GM23338 (cell line): ENCODE measurements at regions not wholly inside any gene's neighbourhood (a gene's known extent, or its start where the extent isn't known, plus 50 kb on each side); places are given as distances from the start of the nearest gene placed in this dataset.

Source experiments
- ATAC-seq: fragments of 200-7000 bp; cut with Tn5 transposase; 3 replicates; pipeline ENCODE4 v1.9.1; 2020
- DNase-seq: peaks from one replicate; pipeline ENCODE4 v3.0.0-alpha.2; 2015; ENCODE audit warnings: low spot score
- H2AFZ ChIP-seq: fragments of 200-600 bp; sonication (generic); 2 replicates; pipeline ENCODE4 v1.8.0; 2016; ENCODE audit warnings: antibody characterized with exemption, mild to moderate bottlenecking, moderate library complexity
- H3F3A ChIP-seq: fragments of 200-600 bp; sonication (generic); replicated peaks from 2 replicates; pipeline ENCODE4 v1.8.0; 2017; ENCODE audit warnings: antibody characterized with exemption, mixed run types, low read depth
- H3K27ac ChIP-seq: fragments of 200-600 bp; sonication (generic); 2 replicates; pipeline ENCODE4 v1.6.1; 2016; ENCODE audit warnings: low read depth
- H3K27me3 ChIP-seq: fragments of 200-600 bp; sonication (generic); 2 replicates; pipeline ENCODE4 v1.8.0; 2016; ENCODE audit warnings: mild to moderate bottlenecking, mixed run types, moderate library complexity; ENCODE audit not compliant: insufficient read depth
- H3K36me3 ChIP-seq: fragments of 200-600 bp; sonication (generic); 2 replicates; pipeline ENCODE4 v1.8.0; 2016; ENCODE audit warnings: mild to moderate bottlenecking; ENCODE audit not compliant: insufficient read depth
- H3K4me1 ChIP-seq: fragments of 200-600 bp; sonication (generic); 2 replicates; pipeline ENCODE4 v1.8.0; 2016; ENCODE audit warnings: mild to moderate bottlenecking, moderate library complexity; ENCODE audit not compliant: insufficient read depth
- H3K4me2 ChIP-seq: fragments of 200-600 bp; sonication (generic); 2 replicates; pipeline ENCODE4 v1.7.1; 2017; ENCODE audit warnings: mixed run types
- H3K4me3 ChIP-seq: fragments of 200-600 bp; sonication (generic); 2 replicates; pipeline ENCODE4 v1.6.1; 2016; ENCODE audit warnings: mixed run types
- H3K79me2 ChIP-seq: fragments of 200-600 bp; sonication (generic); replicated peaks from 2 replicates; pipeline ENCODE4 v1.8.0; 2017; ENCODE audit warnings: mild to moderate bottlenecking; ENCODE audit not compliant: insufficient read depth
- H3K9me2 ChIP-seq: fragments of 200-600 bp; sonication (generic); 2 replicates; pipeline ENCODE4 v1.8.0; 2017; ENCODE audit not compliant: insufficient read depth
- H4K20me1 ChIP-seq: fragments of 200-600 bp; sonication (generic); replicated peaks from 2 replicates; pipeline ENCODE4 v1.8.0; 2017; ENCODE audit warnings: mild to moderate bottlenecking; ENCODE audit not compliant: insufficient read depth
- H3K27ac Mint-ChIP-seq: 2 replicates; pipeline ENCODE4 v1.8.0; 2020; ENCODE audit warnings: inconsistent platforms, mild to moderate bottlenecking, moderate library complexity, mixed read lengths
- H3K27me3 Mint-ChIP-seq: 3 replicates; pipeline ENCODE4 v1.8.0; 2022; ENCODE audit warnings: low read depth, mild to moderate bottlenecking, moderate library complexity, mixed read lengths, inconsistent platforms; ENCODE audit not compliant: insufficient read depth, poor library complexity
- H3K36me3 Mint-ChIP-seq: 3 replicates; pipeline ENCODE4 v1.8.0; 2021; ENCODE audit warnings: low read depth, mild to moderate bottlenecking, inconsistent platforms, moderate library complexity, mixed read lengths
- H3K4me1 Mint-ChIP-seq: 3 replicates; pipeline ENCODE4 v1.8.0; 2020; ENCODE audit warnings: mild to moderate bottlenecking, inconsistent platforms, mixed read lengths
- H3K4me3 Mint-ChIP-seq: 3 replicates; pipeline ENCODE4 v1.8.0; 2021; ENCODE audit warnings: moderate library complexity, mild to moderate bottlenecking, inconsistent platforms, mixed read lengths
- H3K9me3 Mint-ChIP-seq: 3 replicates; pipeline ENCODE4 v1.8.0; 2020; ENCODE audit warnings: moderate library complexity, mild to moderate bottlenecking, inconsistent platforms, mixed read lengths
- CREB1 ChIP-seq: fragments of 250-450 bp; sonication (Bioruptor Pico); IDR thresholded peaks from 2 replicates; pipeline ENCODE4 v1.5.0; 2020; ENCODE audit warnings: low read depth, mild to moderate bottlenecking, moderate library complexity
- EZH2 ChIP-seq: fragments of 200-600 bp; sonication (generic); IDR thresholded peaks from one replicate; pipeline ENCODE4 v1.8.0; 2017; ENCODE audit warnings: antibody characterized with exemption, mild to moderate bottlenecking, low read depth; ENCODE audit not compliant: unreplicated experiment
- EZH2phosphoT487 ChIP-seq: fragments of 200-600 bp; sonication (generic); IDR thresholded peaks from one replicate; pipeline ENCODE4 v1.8.1; 2018; ENCODE audit warnings: antibody characterized with exemption; ENCODE audit not compliant: unreplicated experiment
- JUNB ChIP-seq: IDR thresholded peaks from one replicate; pipeline ENCODE4 v1.6.1; 2016; ENCODE audit warnings: antibody characterized with exemption; ENCODE audit not compliant: unreplicated experiment
- NANOG ChIP-seq: IDR thresholded peaks from 2 replicates; pipeline ENCODE4 v1.6.1; 2016; ENCODE audit warnings: antibody characterized with exemption, borderline replicate concordance
- POLR2AphosphoS5 ChIP-seq: IDR thresholded peaks from 2 replicates; pipeline ENCODE4 v1.6.1; 2016; ENCODE audit warnings: antibody characterized with exemption, low read depth
- REST ChIP-seq: IDR thresholded peaks from one replicate; pipeline ENCODE4 v1.6.1; 2018; ENCODE audit warnings: antibody characterized with exemption; ENCODE audit not compliant: unreplicated experiment
- STAT1 ChIP-seq: IDR thresholded peaks from one replicate; pipeline ENCODE4 v1.6.1; 2016; ENCODE audit warnings: antibody characterized with exemption; ENCODE audit not compliant: unreplicated experiment
- ZNF114 ChIP-seq: fragments of 250-450 bp; sonication (Bioruptor Pico); IDR thresholded peaks from 2 replicates; pipeline ENCODE4 v1.5.0; 2020; ENCODE audit warnings: mild to moderate bottlenecking, moderate library complexity
- ZNF331 ChIP-seq: fragments of 250-450 bp; sonication (Bioruptor Pico); IDR thresholded peaks from 2 replicates; pipeline ENCODE4 v1.5.0; 2020; ENCODE audit warnings: low read depth, mild to moderate bottlenecking, moderate library complexity
- TF ChIP-seq, protein P1 (sequence below): IDR thresholded peaks from 2 replicates; pipeline ENCODE4 v1.6.1; 2016; ENCODE audit warnings: antibody characterized with exemption
- TF ChIP-seq, protein P2 (sequence below), 2 experiments: fragments of 200-600 bp in 1 of 2; sonication (generic) in 1 of 2; conservative IDR thresholded peaks; 2 replicates each; pipeline versions ENCODE4 v1.5.1 to v1.6.1; 2016 to 2017; ENCODE audit warnings: antibody characterized with exemption in 2 of 2, low read depth in 2 of 2, mild to moderate bottlenecking in 2 of 2, moderate library complexity in 1 of 2
- TF ChIP-seq, protein P3 (sequence below): fragments of 250-450 bp; sonication (Bioruptor Pico); IDR thresholded peaks from 2 replicates; pipeline ENCODE4 v1.5.0; 2020; ENCODE audit warnings: mild to moderate bottlenecking, moderate library complexity

GRCh38 chr5:125560476-125561225 is 814.2 kb upstream of the ZNF608 start:
- H3K4me2 ChIP-seq: no peak overlapping the region
- Mint-ChIP-seq H3K9me3 (peaks cover 3% of the 10 kb centered on the region; the same call in 1 of the 3 replicates), H3K4me1 (no peaks in the 10 kb centered on the region), H3K27ac (no peak overlapping the region), H3K4me3 (no peak overlapping the region), H3K36me3 (peaks cover 3% of the 10 kb centered on the region; the same call in 2 of the 3 replicates), H3K27me3 (no peaks in the 10 kb centered on the region)
- DNase-seq (no peak), ATAC-seq (no peak)
- no peak overlapping the region for H2AFZ ChIP-seq
- no peaks in the 10 kb centered on the region for H3K36me3 ChIP-seq
- H4K20me1 ChIP-seq: no peaks in the 10 kb centered on the region
- no peaks in the 10 kb centered on the region for H3F3A ChIP-seq
- peaks cover 8% of the 10 kb centered on the region; the same call in 1 of the 2 replicates for H3K9me2 ChIP-seq
- TF ChIP-seq ZNF331 (CRISPR knock-in tag): no peak
- TF ChIP-seq, protein P1, sequence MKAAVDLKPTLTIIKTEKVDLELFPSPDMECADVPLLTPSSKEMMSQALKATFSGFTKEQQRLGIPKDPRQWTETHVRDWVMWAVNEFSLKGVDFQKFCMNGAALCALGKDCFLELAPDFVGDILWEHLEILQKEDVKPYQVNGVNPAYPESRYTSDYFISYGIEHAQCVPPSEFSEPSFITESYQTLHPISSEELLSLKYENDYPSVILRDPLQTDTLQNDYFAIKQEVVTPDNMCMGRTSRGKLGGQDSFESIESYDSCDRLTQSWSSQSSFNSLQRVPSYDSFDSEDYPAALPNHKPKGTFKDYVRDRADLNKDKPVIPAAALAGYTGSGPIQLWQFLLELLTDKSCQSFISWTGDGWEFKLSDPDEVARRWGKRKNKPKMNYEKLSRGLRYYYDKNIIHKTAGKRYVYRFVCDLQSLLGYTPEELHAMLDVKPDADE: no peak
- TF ChIP-seq, protein P2, sequence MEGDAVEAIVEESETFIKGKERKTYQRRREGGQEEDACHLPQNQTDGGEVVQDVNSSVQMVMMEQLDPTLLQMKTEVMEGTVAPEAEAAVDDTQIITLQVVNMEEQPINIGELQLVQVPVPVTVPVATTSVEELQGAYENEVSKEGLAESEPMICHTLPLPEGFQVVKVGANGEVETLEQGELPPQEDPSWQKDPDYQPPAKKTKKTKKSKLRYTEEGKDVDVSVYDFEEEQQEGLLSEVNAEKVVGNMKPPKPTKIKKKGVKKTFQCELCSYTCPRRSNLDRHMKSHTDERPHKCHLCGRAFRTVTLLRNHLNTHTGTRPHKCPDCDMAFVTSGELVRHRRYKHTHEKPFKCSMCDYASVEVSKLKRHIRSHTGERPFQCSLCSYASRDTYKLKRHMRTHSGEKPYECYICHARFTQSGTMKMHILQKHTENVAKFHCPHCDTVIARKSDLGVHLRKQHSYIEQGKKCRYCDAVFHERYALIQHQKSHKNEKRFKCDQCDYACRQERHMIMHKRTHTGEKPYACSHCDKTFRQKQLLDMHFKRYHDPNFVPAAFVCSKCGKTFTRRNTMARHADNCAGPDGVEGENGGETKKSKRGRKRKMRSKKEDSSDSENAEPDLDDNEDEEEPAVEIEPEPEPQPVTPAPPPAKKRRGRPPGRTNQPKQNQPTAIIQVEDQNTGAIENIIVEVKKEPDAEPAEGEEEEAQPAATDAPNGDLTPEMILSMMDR (conservative IDR thresholded peaks at IDR 0.05; ENCODE audit: low read depth in 2 of 2): no peak
- no peak for TF ChIP-seq ZNF114 (CRISPR knock-in tag)
- TF ChIP-seq, protein P3, sequence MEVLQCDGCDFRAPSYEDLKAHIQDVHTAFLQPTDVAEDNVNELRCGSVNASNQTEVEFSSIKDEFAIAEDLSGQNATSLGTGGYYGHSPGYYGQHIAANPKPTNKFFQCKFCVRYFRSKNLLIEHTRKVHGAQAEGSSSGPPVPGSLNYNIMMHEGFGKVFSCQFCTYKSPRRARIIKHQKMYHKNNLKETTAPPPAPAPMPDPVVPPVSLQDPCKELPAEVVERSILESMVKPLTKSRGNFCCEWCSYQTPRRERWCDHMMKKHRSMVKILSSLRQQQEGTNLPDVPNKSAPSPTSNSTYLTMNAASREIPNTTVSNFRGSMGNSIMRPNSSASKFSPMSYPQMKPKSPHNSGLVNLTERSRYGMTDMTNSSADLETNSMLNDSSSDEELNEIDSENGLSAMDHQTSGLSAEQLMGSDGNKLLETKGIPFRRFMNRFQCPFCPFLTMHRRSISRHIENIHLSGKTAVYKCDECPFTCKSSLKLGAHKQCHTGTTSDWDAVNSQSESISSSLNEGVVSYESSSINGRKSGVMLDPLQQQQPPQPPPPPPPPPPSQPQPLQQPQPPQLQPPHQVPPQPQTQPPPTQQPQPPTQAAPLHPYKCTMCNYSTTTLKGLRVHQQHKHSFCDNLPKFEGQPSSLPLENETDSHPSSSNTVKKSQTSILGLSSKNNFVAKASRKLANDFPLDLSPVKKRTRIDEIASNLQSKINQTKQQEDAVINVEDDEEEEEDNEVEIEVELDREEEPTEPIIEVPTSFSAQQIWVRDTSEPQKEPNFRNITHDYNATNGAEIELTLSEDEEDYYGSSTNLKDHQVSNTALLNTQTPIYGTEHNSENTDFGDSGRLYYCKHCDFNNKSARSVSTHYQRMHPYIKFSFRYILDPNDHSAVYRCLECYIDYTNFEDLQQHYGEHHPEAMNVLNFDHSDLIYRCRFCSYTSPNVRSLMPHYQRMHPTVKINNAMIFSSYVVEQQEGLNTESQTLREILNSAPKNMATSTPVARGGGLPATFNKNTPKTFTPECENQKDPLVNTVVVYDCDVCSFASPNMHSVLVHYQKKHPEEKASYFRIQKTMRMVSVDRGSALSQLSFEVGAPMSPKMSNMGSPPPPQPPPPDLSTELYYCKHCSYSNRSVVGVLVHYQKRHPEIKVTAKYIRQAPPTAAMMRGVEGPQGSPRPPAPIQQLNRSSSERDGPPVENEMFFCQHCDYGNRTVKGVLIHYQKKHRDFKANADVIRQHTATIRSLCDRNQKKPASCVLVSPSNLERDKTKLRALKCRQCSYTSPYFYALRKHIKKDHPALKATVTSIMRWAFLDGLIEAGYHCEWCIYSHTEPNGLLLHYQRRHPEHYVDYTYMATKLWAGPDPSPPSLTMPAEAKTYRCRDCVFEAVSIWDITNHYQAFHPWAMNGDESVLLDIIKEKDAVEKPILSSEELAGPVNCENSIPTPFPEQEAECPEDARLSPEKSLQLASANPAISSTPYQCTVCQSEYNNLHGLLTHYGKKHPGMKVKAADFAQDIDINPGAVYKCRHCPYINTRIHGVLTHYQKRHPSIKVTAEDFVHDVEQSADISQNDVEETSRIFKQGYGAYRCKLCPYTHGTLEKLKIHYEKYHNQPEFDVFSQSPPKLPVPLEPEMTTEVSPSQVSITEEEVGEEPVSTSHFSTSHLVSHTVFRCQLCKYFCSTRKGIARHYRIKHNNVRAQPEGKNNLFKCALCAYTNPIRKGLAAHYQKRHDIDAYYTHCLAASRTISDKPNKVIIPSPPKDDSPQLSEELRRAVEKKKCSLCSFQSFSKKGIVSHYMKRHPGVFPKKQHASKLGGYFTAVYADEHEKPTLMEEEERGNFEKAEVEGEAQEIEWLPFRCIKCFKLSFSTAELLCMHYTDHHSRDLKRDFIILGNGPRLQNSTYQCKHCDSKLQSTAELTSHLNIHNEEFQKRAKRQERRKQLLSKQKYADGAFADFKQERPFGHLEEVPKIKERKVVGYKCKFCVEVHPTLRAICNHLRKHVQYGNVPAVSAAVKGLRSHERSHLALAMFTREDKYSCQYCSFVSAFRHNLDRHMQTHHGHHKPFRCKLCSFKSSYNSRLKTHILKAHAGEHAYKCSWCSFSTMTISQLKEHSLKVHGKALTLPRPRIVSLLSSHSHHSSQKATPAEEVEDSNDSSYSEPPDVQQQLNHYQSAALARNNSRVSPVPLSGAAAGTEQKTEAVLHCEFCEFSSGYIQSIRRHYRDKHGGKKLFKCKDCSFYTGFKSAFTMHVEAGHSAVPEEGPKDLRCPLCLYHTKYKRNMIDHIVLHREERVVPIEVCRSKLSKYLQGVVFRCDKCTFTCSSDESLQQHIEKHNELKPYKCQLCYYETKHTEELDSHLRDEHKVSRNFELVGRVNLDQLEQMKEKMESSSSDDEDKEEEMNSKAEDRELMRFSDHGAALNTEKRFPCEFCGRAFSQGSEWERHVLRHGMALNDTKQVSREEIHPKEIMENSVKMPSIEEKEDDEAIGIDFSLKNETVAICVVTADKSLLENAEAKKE (CRISPR knock-in tag): no peak
- no peak for TF ChIP-seq POLR2AphosphoS5
- no peak for TF ChIP-seq JUNB
- no peak for TF ChIP-seq EZH2phosphoT487
- TF ChIP-seq REST: no peak
- no peak for TF ChIP-seq EZH2
- TF ChIP-seq CREB1 (CRISPR knock-in tag): no peak
- TF ChIP-seq NANOG: no peak
- TF ChIP-seq STAT1: no peak
- H3K79me2 ChIP-seq: no peaks in the 10 kb centered on the region
- no peak overlapping the region for H3K27ac ChIP-seq
- H3K4me1 ChIP-seq: no peaks in the 10 kb centered on the region; the same call in 1 of the 2 replicates
- no peak overlapping the region for H3K4me3 ChIP-seq
- no peaks in the 10 kb centered on the region for H3K27me3 ChIP-seq
